Keratinocyte (primary cell): ENCODE measurements at regions not wholly inside any gene's neighbourhood (a gene's known extent, or its start where the extent isn't known, plus 50 kb on each side); places are given as distances from the start of the nearest gene placed in this dataset.

ENCODE experiments used
- DNase-seq: peaks from one replicate; pipeline ENCODE4 v3.0.0-alpha.2; 2011; ENCODE audit warnings: low read depth, missing footprints, low spot score
- FAIRE-seq: peaks from 2 replicates; lab custom pipeline; 2011; peaks lifted over from hg19 to GRCh38; lab: Jason Lieb, UNC
- H2AFZ ChIP-seq: 2 replicates; pipeline ENCODE4 v1.6.0; 2012; ENCODE audit warnings: low read length, control low read depth, inconsistent platforms; ENCODE audit not compliant: control insufficient read depth
- H3K27ac ChIP-seq: 2 replicates; pipeline ENCODE4 v1.5.1; 2011; ENCODE audit warnings: low read length; ENCODE audit not compliant: control insufficient read depth, insufficient read depth
- H3K27me3 ChIP-seq: 3 replicates; pipeline ENCODE4 v1.6.0; 2011; ENCODE audit warnings: low read length; ENCODE audit not compliant: control insufficient read depth, insufficient read depth; ENCODE audit errors: extremely low read depth
- H3K36me3 ChIP-seq, 2 experiments: 2 replicates in 1 of 2; 3 replicates in 1 of 2; pipeline ENCODE4 v1.5.1; 2011; ENCODE audit warnings: low read length in 2 of 2, mild to moderate bottlenecking in 1 of 2; ENCODE audit not compliant: control insufficient read depth in 2 of 2, insufficient read depth in 2 of 2; ENCODE audit errors: extremely low read depth in 1 of 2
- H3K4me1 ChIP-seq: 3 replicates; pipeline ENCODE4 v1.5.1; 2011; ENCODE audit warnings: low read length; ENCODE audit not compliant: control insufficient read depth, insufficient read depth; ENCODE audit errors: extremely low read depth
- H3K4me2 ChIP-seq: 3 replicates; pipeline ENCODE4 v1.6.0; 2011; ENCODE audit warnings: low read depth, low read length; ENCODE audit not compliant: control insufficient read depth, insufficient read depth; ENCODE audit errors: extremely low read depth
- H3K4me3 ChIP-seq, 3 experiments: fragments of 200-600 bp in 1 of 3; sonication (generic) in 1 of 3; 2 replicates in 2 of 3; 3 replicates in 1 of 3; pipeline ENCODE4 v1.5.1; 2011 to 2016; ENCODE audit warnings: low read length in 3 of 3, mild to moderate bottlenecking in 3 of 3, control low read depth in 2 of 3, inconsistent platforms in 1 of 3, low read depth in 1 of 3, mixed read lengths in 1 of 3, mixed run types in 1 of 3, moderate library complexity in 1 of 3; ENCODE audit not compliant: control insufficient read depth in 2 of 3, insufficient read depth in 2 of 3; ENCODE audit errors: extremely low read depth in 1 of 3
- H3K79me2 ChIP-seq: 2 replicates; pipeline ENCODE4 v1.6.0; 2012; ENCODE audit warnings: low read length; ENCODE audit not compliant: control insufficient read depth, insufficient read depth
- H3K9ac ChIP-seq: 3 replicates; pipeline ENCODE4 v1.6.0; 2011; ENCODE audit warnings: low read length; ENCODE audit not compliant: control insufficient read depth, insufficient read depth; ENCODE audit errors: extremely low read depth
- H3K9me1 ChIP-seq: 3 replicates; pipeline ENCODE4 v1.6.0; 2011; ENCODE audit warnings: low read length; ENCODE audit not compliant: control insufficient read depth, insufficient read depth; ENCODE audit errors: extremely low read depth
- H3K9me3 ChIP-seq: 2 replicates; pipeline ENCODE4 v1.5.1; 2012; ENCODE audit warnings: low read depth, low read length; ENCODE audit not compliant: control insufficient read depth
- H4K20me1 ChIP-seq: 3 replicates; pipeline ENCODE4 v1.6.0; 2011; ENCODE audit warnings: low read length; ENCODE audit not compliant: control insufficient read depth, insufficient read depth; ENCODE audit errors: extremely low read depth
- EZH2 ChIP-seq: IDR thresholded peaks from one replicate; pipeline ENCODE4 v1.6.1; 2012; ENCODE audit warnings: inconsistent platforms, mild to moderate bottlenecking, low read length, moderate library complexity
- dilution Hi-C: fragments of 300-500 bp; cut with MboI; formaldehyde crosslinking; loops from one replicate; pipeline ENCODE4 v1.7.0; 2020; ENCODE audit warnings: low sequenced_read_pairs; ENCODE audit not compliant: extremely low pct_ligation_motif_present
- TF ChIP-seq, protein P1 (sequence below), 3 experiments: IDR thresholded peaks in 1 of 3; conservative IDR thresholded peaks in 1 of 3; optimal IDR thresholded peaks in 1 of 3; 2 replicates in 2 of 3; 3 replicates in 1 of 3; pipeline versions ENCODE3 to v1.5.1; 2011; ENCODE audit warnings: low read length in 3 of 3, mild to moderate bottlenecking in 3 of 3, moderate library complexity in 2 of 3, control low read depth in 1 of 3, inconsistent platforms in 1 of 3; ENCODE audit not compliant: insufficient read depth in 2 of 3; ENCODE audit errors: extremely low read depth in 1 of 3

- dilution Hi-C loops: no loop called here
- no peak overlapping the region for H3K4me3 ChIP-seq
- H3K9ac ChIP-seq: no peak overlapping the region
- no peak overlapping the region for H2AFZ ChIP-seq
- no peaks in the 10 kb centered on the region for H3K27me3 ChIP-seq
- TF ChIP-seq EZH2: no peak
- TF ChIP-seq, protein P1, sequence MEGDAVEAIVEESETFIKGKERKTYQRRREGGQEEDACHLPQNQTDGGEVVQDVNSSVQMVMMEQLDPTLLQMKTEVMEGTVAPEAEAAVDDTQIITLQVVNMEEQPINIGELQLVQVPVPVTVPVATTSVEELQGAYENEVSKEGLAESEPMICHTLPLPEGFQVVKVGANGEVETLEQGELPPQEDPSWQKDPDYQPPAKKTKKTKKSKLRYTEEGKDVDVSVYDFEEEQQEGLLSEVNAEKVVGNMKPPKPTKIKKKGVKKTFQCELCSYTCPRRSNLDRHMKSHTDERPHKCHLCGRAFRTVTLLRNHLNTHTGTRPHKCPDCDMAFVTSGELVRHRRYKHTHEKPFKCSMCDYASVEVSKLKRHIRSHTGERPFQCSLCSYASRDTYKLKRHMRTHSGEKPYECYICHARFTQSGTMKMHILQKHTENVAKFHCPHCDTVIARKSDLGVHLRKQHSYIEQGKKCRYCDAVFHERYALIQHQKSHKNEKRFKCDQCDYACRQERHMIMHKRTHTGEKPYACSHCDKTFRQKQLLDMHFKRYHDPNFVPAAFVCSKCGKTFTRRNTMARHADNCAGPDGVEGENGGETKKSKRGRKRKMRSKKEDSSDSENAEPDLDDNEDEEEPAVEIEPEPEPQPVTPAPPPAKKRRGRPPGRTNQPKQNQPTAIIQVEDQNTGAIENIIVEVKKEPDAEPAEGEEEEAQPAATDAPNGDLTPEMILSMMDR (optimal IDR thresholded peaks at IDR 0.05 in 1 of 3, IDR thresholded peaks at IDR 0.05 in 1 of 3, conservative IDR thresholded peaks at IDR 0.05 in 1 of 3; ENCODE audit: extremely low read depth in 1 of 3, insufficient read depth in 2 of 3, low read length in 3 of 3): no peak
- H3K79me2 ChIP-seq: no peaks in the 10 kb centered on the region
- no peak overlapping the region for H3K4me2 ChIP-seq
- no peaks in the 10 kb centered on the region for H3K4me1 ChIP-seq
- FAIRE-seq: no peak
- no peaks in the 10 kb centered on the region for H3K9me1 ChIP-seq
- H3K36me3 ChIP-seq: no peaks in the 10 kb centered on the region
- H4K20me1 ChIP-seq: no peaks in the 10 kb centered on the region
- H3K27ac ChIP-seq: no peak overlapping the region
- no peaks in the 10 kb centered on the region for H3K9me3 ChIP-seq
- DNase-seq: no peak
Measured at GRCh38 chr12:18919871-18920511, 182.1 kb downstream of the CAPZA3 start.

- Histone ChIP-seq H3K4me3 (no peak overlapping the region), H3K27me3 (no peaks in the 10 kb centered on the region), H4K20me1 (no peaks in the 10 kb centered on the region), H3K4me2 (no peak overlapping the region), H3K79me2 (no peaks in the 10 kb centered on the region), H3K36me3 (no peaks in the 10 kb centered on the region), H3K27ac (no peak overlapping the region), H3K9me3 (no peaks in the 10 kb centered on the region), H3K4me1 (no peaks in the 10 kb centered on the region), H3K9me1 (no peaks in the 10 kb centered on the region), H3K9ac (no peak overlapping the region), H2AFZ (no peak overlapping the region)
- no peak for FAIRE-seq
- TF ChIP-seq, protein P1 (optimal IDR thresholded peaks at IDR 0.05 in 1 of 3, IDR thresholded peaks at IDR 0.05 in 1 of 3, conservative IDR thresholded peaks at IDR 0.05 in 1 of 3; ENCODE audit: extremely low read depth in 1 of 3, insufficient read depth in 2 of 3, low read length in 3 of 3): no peak
- TF ChIP-seq EZH2: no peak
- dilution Hi-C loops: no loop called here
- no peak for DNase-seq
Measured at GRCh38 chr12:18922851-18923250, 184.9 kb downstream of the CAPZA3 start.
